HCT116 (cell line): ENCODE measurements at regions not wholly inside any gene's neighbourhood (a gene's known extent, or its start where the extent isn't known, plus 50 kb on each side); places are given as distances from the start of the nearest gene placed in this dataset.

Experiments
- CBX3 ChIP-seq: IDR thresholded peaks from 2 replicates; pipeline ENCODE4 v1.6.1; 2012; ENCODE audit warnings: low read depth
- CTCF ChIP-seq, 3 experiments: fragments of 200-600 bp in 1 of 3; sonication (generic) in 1 of 3; IDR thresholded peaks in 2 of 3; conservative IDR thresholded peaks in 1 of 3; 2 replicates each; pipeline ENCODE4 v1.5.1; 2012 to 2017; ENCODE audit warnings: low read depth in 2 of 3, low read length in 2 of 3, antibody characterized with exemption in 1 of 3, borderline replicate concordance in 1 of 3, control low read depth in 1 of 3, mild to moderate bottlenecking in 1 of 3, mixed read lengths in 1 of 3, mixed run types in 1 of 3, moderate library complexity in 1 of 3; ENCODE audit not compliant: insufficient read depth in 1 of 3
- EZH2 ChIP-seq: fragments of 200-600 bp; sonication (generic); IDR thresholded peaks from 2 replicates; pipeline ENCODE4 v1.6.1; 2017; ENCODE audit warnings: antibody characterized with exemption, mixed run types
- EZH2phosphoT487 ChIP-seq: fragments of 200-600 bp; IDR thresholded peaks from 2 replicates; pipeline ENCODE4 v1.6.1; 2018; ENCODE audit warnings: antibody characterized with exemption, borderline replicate concordance
- FOSL1 ChIP-seq: IDR thresholded peaks from 2 replicates; pipeline ENCODE4 v1.6.1; 2012; ENCODE audit warnings: low read depth
- MAX ChIP-seq: IDR thresholded peaks from 2 replicates; pipeline ENCODE4 v1.6.1; 2012
- POLR2A ChIP-seq: IDR thresholded peaks from 2 replicates; pipeline ENCODE4 v1.7.0; 2011; ENCODE audit warnings: borderline replicate concordance; ENCODE audit not compliant: insufficient read depth, insufficient read length; ENCODE audit errors: extremely low read depth
- POLR2AphosphoS5 ChIP-seq: IDR thresholded peaks from 2 replicates; pipeline ENCODE4 v1.6.1; 2011; ENCODE audit warnings: mild to moderate bottlenecking, low read depth, low read length, moderate library complexity
- RAD21 ChIP-seq: IDR thresholded peaks from 2 replicates; pipeline ENCODE4 v1.6.1; 2012; ENCODE audit warnings: low read depth, mild to moderate bottlenecking
- REST ChIP-seq: IDR thresholded peaks from 2 replicates; pipeline ENCODE4 v1.6.1; 2012; ENCODE audit warnings: low read depth
- SIN3A ChIP-seq: IDR thresholded peaks from 2 replicates; pipeline ENCODE4 v1.6.1; 2012; ENCODE audit warnings: low read depth
- TCF7L2 ChIP-seq: IDR thresholded peaks from 2 replicates; pipeline ENCODE4 v1.7.0; 2011; ENCODE audit warnings: borderline replicate concordance, inconsistent platforms; ENCODE audit not compliant: insufficient read depth, insufficient read length; ENCODE audit errors: extremely low read depth
- YY1 ChIP-seq: IDR thresholded peaks from 2 replicates; pipeline ENCODE4 v1.6.1; 2011; ENCODE audit warnings: low read length, low read depth, moderate library complexity, mild to moderate bottlenecking; ENCODE audit not compliant: insufficient replicate concordance; ENCODE audit errors: extremely low read depth
- ZNF274 ChIP-seq: fragments of 200-500 bp; sonication (Bioruptor generic); IDR thresholded peaks from 2 replicates; pipeline ENCODE4 v1.6.1; 2014; ENCODE audit warnings: mild to moderate bottlenecking, low read depth, low read length, inconsistent platforms

GRCh38 chr3:106819440-106819839, 557.8 kb upstream of the CCDC54 start:
- TF ChIP-seq POLR2A, result no peak
- TF ChIP-seq CTCF (IDR thresholded peaks at IDR 0.05 in 2 of 3, conservative IDR thresholded peaks at IDR 0.05 in 1 of 3; ENCODE audit: borderline replicate concordance in 1 of 3, insufficient read depth in 1 of 3, low read depth in 2 of 3, low read length in 2 of 3), result no peak
- no peak for TF ChIP-seq EZH2
- TF ChIP-seq EZH2phosphoT487, result no peak
- no peak for TF ChIP-seq FOSL1
- no peak for TF ChIP-seq MAX
- no peak for TF ChIP-seq REST
- TF ChIP-seq RAD21, result no peak
- no peak for TF ChIP-seq CBX3
- TF ChIP-seq POLR2AphosphoS5, result no peak
- TF ChIP-seq SIN3A, result no peak
- no peak for TF ChIP-seq TCF7L2
- TF ChIP-seq ZNF274, result no peak
- TF ChIP-seq YY1, result no peak
